ENCODE measurements at regions not wholly inside any gene's neighbourhood (a gene's known extent, or its start where the extent isn't known, plus 50 kb on each side); places are given as distances from the start of the nearest gene placed in this dataset.

- TF ChIP-seq CTCF (IDR thresholded peaks at IDR 0.05; ENCODE audit: low read depth, low read length, poor library complexity, severe bottlenecking) (no peak), EZH2phosphoT487 (IDR thresholded peaks at IDR 0.05; ENCODE audit: borderline replicate concordance, low read length) (no peak)
Measured at GRCh38 chr22:49522582-49523373, 304.9 kb downstream of the BRD1 start.
